Smooth muscle cell (in vitro differentiated cells): ENCODE measurements at regions not wholly inside any gene's neighbourhood (a gene's known extent, or its start where the extent isn't known, plus 50 kb on each side); places are given as distances from the start of the nearest gene placed in this dataset.
"Not testable (repeated sequence)": the region's sequence is repeated elsewhere in the genome, so short reads cannot be mapped to it uniquely, and the experiment has no call there.

ENCODE experiments used
- DNase-seq: peaks from one replicate; lab custom pipeline; 2025; ENCODE audit not compliant: unreplicated experiment; lab: John Stamatoyannopoulos, UW
- H2AFZ ChIP-seq: fragments of 200-600 bp; sonication (generic); 2 replicates; pipeline ENCODE4 v1.6.0; 2016; ENCODE audit warnings: antibody characterized with exemption, low read depth, mild to moderate bottlenecking
- H3F3A ChIP-seq: fragments of 200-600 bp; sonication (generic); 2 replicates; pipeline ENCODE4 v1.6.0; 2017; ENCODE audit warnings: antibody characterized with exemption, low read depth
- H3K27ac ChIP-seq: fragments of 200-600 bp; sonication (generic); 2 replicates; pipeline ENCODE4 v1.5.1; 2016; ENCODE audit warnings: low read depth, mild to moderate bottlenecking
- H3K27me3 ChIP-seq: fragments of 200-600 bp; sonication (generic); 2 replicates; pipeline ENCODE4 v1.6.1; 2016; ENCODE audit warnings: low read depth, mild to moderate bottlenecking
- H3K36me3 ChIP-seq: fragments of 200-600 bp; sonication (generic); 2 replicates; pipeline ENCODE4 v1.5.1; 2016; ENCODE audit warnings: low read depth
- H3K4me1 ChIP-seq: fragments of 200-600 bp; sonication (generic); 2 replicates; pipeline ENCODE4 v1.5.1; 2016; ENCODE audit warnings: low read depth
- H3K4me2 ChIP-seq: fragments of 200-600 bp; sonication (generic); 2 replicates; pipeline ENCODE4 v1.6.0; 2016; ENCODE audit warnings: mild to moderate bottlenecking
- H3K4me3 ChIP-seq: fragments of 200-600 bp; sonication (generic); 2 replicates; pipeline ENCODE4 v1.5.1; 2016; ENCODE audit warnings: mild to moderate bottlenecking
- H3K79me2 ChIP-seq: fragments of 200-600 bp; sonication (generic); 2 replicates; pipeline ENCODE4 v1.6.0; 2016; ENCODE audit warnings: low read depth, mild to moderate bottlenecking
- H3K9ac ChIP-seq: fragments of 200-600 bp; sonication (generic); 2 replicates; pipeline ENCODE4 v1.6.0; 2016; ENCODE audit warnings: low read depth
- H3K9me3 ChIP-seq: fragments of 200-600 bp; sonication (generic); replicated peaks from 2 replicates; pipeline ENCODE4 v1.5.1; 2016; ENCODE audit warnings: low read depth
- H4K20me1 ChIP-seq: fragments of 200-600 bp; sonication (generic); 2 replicates; pipeline ENCODE4 v1.6.0; 2016; ENCODE audit warnings: low read depth
- CTCF ChIP-seq: fragments of 200-600 bp; sonication (generic); IDR thresholded peaks from 2 replicates; pipeline ENCODE4 v1.5.1; 2017; ENCODE audit warnings: borderline replicate concordance, mild to moderate bottlenecking, antibody characterized with exemption; ENCODE audit not compliant: insufficient read depth, poor library complexity, severe bottlenecking
- WGBS: methylation state at CpG from one replicate; pipeline ENCODE4 v1.1.7; 2016; ENCODE audit warnings: low lambda C conversion rate; 5-methylcytosine and 5-hydroxymethylcytosine counted together

GRCh38 chr6:155861821-155862220 lies 406.2 kb upstream of the NOX3 start:
- Histone ChIP-seq H3F3A (no peaks in the 10 kb centered on the region), H2AFZ (no peak overlapping the region), H3K4me3 (no peak overlapping the region), H4K20me1 (no peaks in the 10 kb centered on the region), H3K36me3 (no peaks in the 10 kb centered on the region), H3K27ac (no peak overlapping the region), H3K4me2 (no peak overlapping the region), H3K4me1 (no peaks in the 10 kb centered on the region), H3K9ac (no peak overlapping the region), H3K9me3 (no peaks in the 10 kb centered on the region), H3K79me2 (no peaks in the 10 kb centered on the region), H3K27me3 (no peaks in the 10 kb centered on the region)
- WGBS = 92% methylated on average over 2 of the region's 2 CpGs
- DNase-seq = no peak
- TF ChIP-seq CTCF = no peak

- not testable (repeated sequence) for H3K27ac ChIP-seq, H3K36me3 ChIP-seq, H3K4me3 ChIP-seq, DNase-seq, H3K9ac ChIP-seq, H2AFZ ChIP-seq, H4K20me1 ChIP-seq, H3F3A ChIP-seq, H3K27me3 ChIP-seq, H3K9me3 ChIP-seq, H3K4me2 ChIP-seq, H3K4me1 ChIP-seq, H3K79me2 ChIP-seq
- 82% methylated on average over 4 of the region's 4 CpGs for WGBS
Observed at GRCh38 chr6:155858906-155859305, 403.3 kb upstream of the NOX3 start.

- H3F3A ChIP-seq = no peaks in the 10 kb centered on the region
- H3K4me3 ChIP-seq = no peak overlapping the region
- no peak overlapping the region for H3K27ac ChIP-seq
- no peaks in the 10 kb centered on the region for H3K9me3 ChIP-seq
- no peaks in the 10 kb centered on the region for H3K27me3 ChIP-seq
- no peak overlapping the region for H3K9ac ChIP-seq
- H2AFZ ChIP-seq = no peak overlapping the region
- no peak for TF ChIP-seq CTCF
- H3K36me3 ChIP-seq = no peaks in the 10 kb centered on the region
- no peak overlapping the region for H3K4me2 ChIP-seq
- H4K20me1 ChIP-seq = no peaks in the 10 kb centered on the region
- peaks cover 3% of the 10 kb centered on the region for H3K4me1 ChIP-seq
- DNase-seq = no peak
- WGBS = 97% methylated on average over 2 of the region's 2 CpGs
- H3K79me2 ChIP-seq = no peaks in the 10 kb centered on the region
Observed at GRCh38 chr6:155854787-155855186, 399.1 kb upstream of the NOX3 start.

GRCh38 chr6:155853011-155853410 lies 397.4 kb upstream of the NOX3 start:
- H3K9ac ChIP-seq = no peak overlapping the region
- no peak overlapping the region for H3K27ac ChIP-seq
- H3K36me3 ChIP-seq = no peaks in the 10 kb centered on the region
- peaks cover 3% of the 10 kb centered on the region for H3K4me1 ChIP-seq
- no peak overlapping the region for H3K4me3 ChIP-seq
- no peaks in the 10 kb centered on the region for H3K27me3 ChIP-seq
- no peaks in the 10 kb centered on the region for H3K79me2 ChIP-seq
- no peaks in the 10 kb centered on the region for H4K20me1 ChIP-seq
- TF ChIP-seq CTCF = no peak
- DNase-seq = no peak
- H3F3A ChIP-seq = no peaks in the 10 kb centered on the region
- no peak overlapping the region for H2AFZ ChIP-seq
- no peaks in the 10 kb centered on the region for H3K9me3 ChIP-seq
- WGBS = 84% methylated on average over 2 of the region's 2 CpGs
- no peak overlapping the region for H3K4me2 ChIP-seq
